SK-N-SH treated with all-trans-retinoic acid at 6 μM for 48 hours (cell line): ENCODE measurements at regions not wholly inside any gene's neighbourhood (a gene's known extent, or its start where the extent isn't known, plus 50 kb on each side); places are given as distances from the start of the nearest gene placed in this dataset.

Source experiments
- ARNTL ChIP-seq: fragments of 450-650 bp; formaldehyde crosslinking; IDR thresholded peaks from 2 replicates; pipeline ENCODE4 v1.5.0; 2020; ENCODE audit warnings: low read depth, mild to moderate bottlenecking, moderate library complexity, borderline replicate concordance
- ISL1 ChIP-seq: fragments of 250-450 bp; sonication (Bioruptor Pico); IDR thresholded peaks from 2 replicates; pipeline ENCODE4 v2.1.2; 2022; ENCODE audit warnings: mild to moderate bottlenecking, moderate library complexity
- PATZ1 ChIP-seq: fragments of 250-450 bp; sonication (Bioruptor Pico); IDR thresholded peaks from 2 replicates; pipeline ENCODE4 v1.8.0; 2020; ENCODE audit warnings: mild to moderate bottlenecking, moderate library complexity, borderline replicate concordance
- RARB ChIP-seq: fragments of 250-450 bp; sonication (Bioruptor Pico); IDR thresholded peaks from 2 replicates; pipeline ENCODE4 v1.8.0; 2021; ENCODE audit warnings: mild to moderate bottlenecking, moderate library complexity
- SNAI2 ChIP-seq: fragments of 250-450 bp; sonication (Bioruptor Pico); IDR thresholded peaks from 2 replicates; pipeline ENCODE4 v1.5.0; 2020; ENCODE audit warnings: mild to moderate bottlenecking, moderate library complexity
- TOX ChIP-seq: fragments of 250-450 bp; sonication (Bioruptor Pico); IDR thresholded peaks from 2 replicates; pipeline ENCODE4 v1.8.0; 2021; ENCODE audit warnings: mild to moderate bottlenecking, moderate library complexity, borderline replicate concordance
- TSHZ2 ChIP-seq: fragments of 250-450 bp; sonication (Bioruptor Pico); IDR thresholded peaks from 2 replicates; pipeline ENCODE4 v1.5.0; 2020; ENCODE audit warnings: mild to moderate bottlenecking, moderate library complexity
- ZFP30 ChIP-seq: fragments of 450-650 bp; formaldehyde crosslinking; IDR thresholded peaks from 2 replicates; pipeline ENCODE4 v1.5.0; 2022; ENCODE audit warnings: mild to moderate bottlenecking, moderate library complexity
- ZNF565 ChIP-seq: fragments of 450-650 bp; formaldehyde crosslinking; conservative IDR thresholded peaks from 2 replicates; pipeline ENCODE4 v1.5.0; 2020; ENCODE audit warnings: low read depth, mild to moderate bottlenecking, moderate library complexity

GRCh38 chr12:31807773-31808097 is 78.9 kb upstream of the AMN1 start:
- TF ChIP-seq RARB (CRISPR knock-in tag) (no peak), TOX (CRISPR knock-in tag) (no peak), SNAI2 (CRISPR knock-in tag) (no peak), PATZ1 (CRISPR knock-in tag) (no peak), ISL1 (no peak), ZFP30 (no peak), TSHZ2 (no peak), ZNF565 (CRISPR knock-in tag) (no peak), ARNTL (CRISPR knock-in tag) (no peak)
